Stimulated activated CD8-positive, alpha-beta memory T cell treated with anti-CD3 and anti-CD28 coated beads, Interleukin-12 subunit alpha, Interleukin-12 subunit beta, amount 100 ng/mL, for 4 hours (primary cell): ENCODE measurements at regions not wholly inside any gene's neighbourhood (a gene's known extent, or its start where the extent isn't known, plus 50 kb on each side); places are given as distances from the start of the nearest gene placed in this dataset.

Experiments
- DNase-seq: peaks from one replicate; pipeline ENCODE4 v3.0.0-alpha.2; 2020; ENCODE audit warnings: low read depth

- DNase-seq, result no peak
Measured at GRCh38 chr2:160876029-160876428, 284.2 kb upstream of the TANK start.

GRCh38 chr2:160876765-160877164, 283.5 kb upstream of the TANK start:
- DNase-seq, result no peak

- DNase-seq, result no peak
Measured at GRCh38 chr2:160878618-160879017, 281.6 kb upstream of the TANK start.

GRCh38 chr2:160882906-160883305, 277.3 kb upstream of the TANK start:
- no peak for DNase-seq

- no peak for DNase-seq
Measured at GRCh38 chr2:160884056-160884455, 276.2 kb upstream of the TANK start.

- no peak for DNase-seq
Measured at GRCh38 chr2:160889439-160890170, 270.6 kb upstream of the TANK start.

GRCh38 chr2:160890667-160891352, 269.4 kb upstream of the TANK start:
- DNase-seq, result no peak

GRCh38 chr2:160891353-160891740, 268.9 kb upstream of the TANK start:
- no peak for DNase-seq

- no peak for DNase-seq
Measured at GRCh38 chr2:160892204-160892603, 268.0 kb upstream of the TANK start.

- DNase-seq, result no peak
Measured at GRCh38 chr2:160893581-160893980, 266.6 kb upstream of the TANK start.

- DNase-seq, result no peak
Measured at GRCh38 chr2:160898581-160899307, 261.5 kb upstream of the TANK start.

- no peak for DNase-seq
Measured at GRCh38 chr2:160901613-160902012, 258.6 kb upstream of the TANK start.

- DNase-seq, result no peak
Measured at GRCh38 chr2:160905862-160906261, 254.4 kb upstream of the TANK start.

GRCh38 chr2:160906878-160907277, 253.3 kb upstream of the TANK start:
- DNase-seq, result no peak

- no peak for DNase-seq
Measured at GRCh38 chr2:160907738-160908137, 252.5 kb upstream of the TANK start.

- no peak for DNase-seq
Measured at GRCh38 chr2:160908157-160908556, 252.1 kb upstream of the TANK start.

GRCh38 chr2:160909781-160910242, 250.4 kb upstream of the TANK start:
- DNase-seq, result no peak

GRCh38 chr2:160910681-160911080, 249.5 kb upstream of the TANK start:
- no peak for DNase-seq

- DNase-seq, result no peak
Measured at GRCh38 chr2:160911258-160911657, 249.0 kb upstream of the TANK start.

GRCh38 chr2:160912276-160912675, 248.0 kb upstream of the TANK start:
- no peak for DNase-seq

- no peak for DNase-seq
Measured at GRCh38 chr2:160913323-160913722, 246.9 kb upstream of the TANK start.

- DNase-seq, result no peak
Measured at GRCh38 chr2:160914217-160914616, 246.0 kb upstream of the TANK start.

GRCh38 chr2:160916300-160916699, 243.9 kb upstream of the TANK start:
- no peak for DNase-seq
